ENCODE measurements at regions not wholly inside any gene's neighbourhood (a gene's known extent, or its start where the extent isn't known, plus 50 kb on each side); places are given as distances from the start of the nearest gene placed in this dataset.

- FAIRE-seq (no peak), DNase-seq (no peak)
- no peak for TF ChIP-seq CTCF (IDR thresholded peaks at IDR 0.05; ENCODE audit: borderline replicate concordance, extremely low read depth, insufficient read depth)
- peaks cover 0 to under 1% (median 0%) of the 10 kb centered on the region in 3 donors for H3K4me1 ChIP-seq (ENCODE audit: control insufficient read depth in 2 of 3, insufficient read depth in 2 of 3, low read depth in 1 of 3, low read length in 3 of 3)
- H3K9me3 ChIP-seq (ENCODE audit: control insufficient read depth in 2 of 3, insufficient read depth in 1 of 3, low read length in 3 of 3) = no peaks in the 10 kb centered on the region
- H3K9ac ChIP-seq (ENCODE audit: low read length in 3 of 3) = no peak overlapping the region
- no peaks in the 10 kb centered on the region for H3K36me3 ChIP-seq (ENCODE audit: control insufficient read depth in 2 of 3, insufficient read depth in 3 of 3, low read length in 3 of 3)
- H3K27me3 ChIP-seq (ENCODE audit: control insufficient read depth, insufficient read depth, low read length) = no peaks in the 10 kb centered on the region
- intact Hi-C loops (cut with DNase I) = no loop called here
- no peak overlapping the region for H3K27ac ChIP-seq (ENCODE audit: low read depth in 2 of 2, low read length in 2 of 2)
- H3K4me3 ChIP-seq (ENCODE audit: low read length in 3 of 3) = no peak overlapping the region
Measured at GRCh38 chr3:5431146-5431545, 243.6 kb downstream of the EDEM1 start.

- no peak overlapping the region for H3K4me3 ChIP-seq (ENCODE audit: low read length in 3 of 3)
- DNase-seq (no peak), FAIRE-seq (no peak)
- no peak for TF ChIP-seq CTCF (IDR thresholded peaks at IDR 0.05; ENCODE audit: borderline replicate concordance, extremely low read depth, insufficient read depth)
- no peaks in the 10 kb centered on the region for H3K4me1 ChIP-seq (ENCODE audit: control insufficient read depth in 2 of 3, insufficient read depth in 2 of 3, low read depth in 1 of 3, low read length in 3 of 3)
- H3K36me3 ChIP-seq (ENCODE audit: control insufficient read depth in 2 of 3, insufficient read depth in 3 of 3, low read length in 3 of 3) = no peaks in the 10 kb centered on the region
- no peaks in the 10 kb centered on the region for H3K27me3 ChIP-seq (ENCODE audit: control insufficient read depth, insufficient read depth, low read length)
- H3K9me3 ChIP-seq (ENCODE audit: control insufficient read depth in 2 of 3, insufficient read depth in 1 of 3, low read length in 3 of 3) = no peaks in the 10 kb centered on the region
- no peak overlapping the region for H3K9ac ChIP-seq (ENCODE audit: low read length in 3 of 3)
- no peak overlapping the region for H3K27ac ChIP-seq (ENCODE audit: low read depth in 2 of 2, low read length in 2 of 2)
- intact Hi-C loops (cut with DNase I) = no loop called here
Measured at GRCh38 chr3:5431811-5432378, 244.4 kb downstream of the EDEM1 start.

DNA sequence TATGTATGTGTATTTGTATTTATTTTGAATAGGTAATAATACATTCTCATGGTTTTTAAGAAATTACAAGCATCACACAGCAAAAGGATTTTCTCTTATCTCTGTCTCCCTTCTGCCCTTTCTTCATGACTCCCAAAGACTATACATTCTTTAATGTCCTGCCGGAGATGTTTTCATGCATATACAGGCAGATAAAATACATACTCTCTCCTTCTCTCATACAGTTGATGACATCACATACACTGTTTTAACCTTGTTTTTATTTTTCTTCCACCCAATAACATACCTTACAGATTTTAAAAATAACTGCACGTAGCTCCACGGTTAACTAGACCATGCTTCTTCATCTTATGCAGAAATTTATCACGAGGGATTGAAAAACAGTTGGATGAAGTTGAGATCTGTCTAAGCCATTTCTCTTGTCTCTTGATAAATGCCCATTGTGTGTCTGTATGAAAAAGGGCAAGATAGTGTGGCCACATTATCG, 249.8 kb downstream of the EDEM1 start:
- FAIRE-seq (no peak), DNase-seq (no peak)
- no peak for TF ChIP-seq CTCF (IDR thresholded peaks at IDR 0.05; ENCODE audit: borderline replicate concordance, extremely low read depth, insufficient read depth)
- no peaks in the 10 kb centered on the region for H3K27me3 ChIP-seq (ENCODE audit: control insufficient read depth, insufficient read depth, low read length)
- H3K9me3 ChIP-seq (ENCODE audit: control insufficient read depth in 2 of 3, insufficient read depth in 1 of 3, low read length in 3 of 3) = no peaks in the 10 kb centered on the region
- H3K4me3 ChIP-seq (ENCODE audit: low read length in 3 of 3) = no peak overlapping the region
- H3K36me3 ChIP-seq (ENCODE audit: control insufficient read depth in 2 of 3, insufficient read depth in 3 of 3, low read length in 3 of 3) = no peaks in the 10 kb centered on the region
- H3K27ac ChIP-seq (ENCODE audit: low read depth in 2 of 2, low read length in 2 of 2) = no peak overlapping the region
- intact Hi-C loops (cut with DNase I) = no loop called here
- no peaks in the 10 kb centered on the region for H3K4me1 ChIP-seq (ENCODE audit: control insufficient read depth in 2 of 3, insufficient read depth in 2 of 3, low read depth in 1 of 3, low read length in 3 of 3)
- H3K9ac ChIP-seq (ENCODE audit: low read length in 3 of 3) = no peak overlapping the region

Data from kidney (tissue), 13 donors.